ENCODE measurements at regions not wholly inside any gene's neighbourhood (a gene's known extent, or its start where the extent isn't known, plus 50 kb on each side); places are given as distances from the start of the nearest gene placed in this dataset.
"Not testable (repeated sequence)": the region's sequence is repeated elsewhere in the genome, so short reads cannot be mapped to it uniquely, and the experiment has no call there.

- not testable (repeated sequence) for TF ChIP-seq CTCF (conservative IDR thresholded peaks at IDR 0.05; ENCODE audit: low read depth, low read length); EZH2 (IDR thresholded peaks at IDR 0.05; ENCODE audit: low read length, unreplicated experiment)
Observed at GRCh38 chr14:105915546-105915945, 389.2 kb downstream of the TMEM121 start.
